ENCODE measurements at regions not wholly inside any gene's neighbourhood (a gene's known extent, or its start where the extent isn't known, plus 50 kb on each side); places are given as distances from the start of the nearest gene placed in this dataset.

GRCh38 chr2:211205358-211205757, 649.0 kb downstream of the CPS1 start:
- TF ChIP-seq EZH2phosphoT487 (IDR thresholded peaks at IDR 0.05; ENCODE audit: unreplicated experiment) (no peak), CTCF (conservative IDR thresholded peaks at IDR 0.05; ENCODE audit: low read depth in 2 of 2) (no peak), POLR2AphosphoS5 (IDR thresholded peaks at IDR 0.05; ENCODE audit: low read depth) (no peak), REST (IDR thresholded peaks at IDR 0.05; ENCODE audit: unreplicated experiment) (no peak), EZH2 (IDR thresholded peaks at IDR 0.05; ENCODE audit: low read depth, unreplicated experiment) (no peak), STAT1 (IDR thresholded peaks at IDR 0.05; ENCODE audit: unreplicated experiment) (no peak), JUNB (IDR thresholded peaks at IDR 0.05; ENCODE audit: unreplicated experiment) (no peak), CREB1 (CRISPR knock-in tag; IDR thresholded peaks at IDR 0.05; ENCODE audit: low read depth) (no peak), ZNF462 (CRISPR knock-in tag; IDR thresholded peaks at IDR 0.05) (no peak), NANOG (IDR thresholded peaks at IDR 0.05; ENCODE audit: borderline replicate concordance) (no peak), ZNF331 (CRISPR knock-in tag; IDR thresholded peaks at IDR 0.05; ENCODE audit: low read depth) (no peak), ETS1 (IDR thresholded peaks at IDR 0.05) (no peak), ZNF114 (CRISPR knock-in tag; IDR thresholded peaks at IDR 0.05) (no peak)

Measured in GM23338 (cell line).